ENCODE measurements at regions not wholly inside any gene's neighbourhood (a gene's known extent, or its start where the extent isn't known, plus 50 kb on each side); places are given as distances from the start of the nearest gene placed in this dataset.

- TF ChIP-seq CTCF (IDR thresholded peaks at IDR 0.05) (no peak), POLR2A (IDR thresholded peaks at IDR 0.05) (no peak)
Measured at GRCh38 chr20:22410556-22411130, 173.7 kb downstream of the FOXA2 start.

Data from upper lobe of left lung (tissue), 4 donors.